HG03432 (cell line): ENCODE measurements at regions not wholly inside any gene's neighbourhood (a gene's known extent, or its start where the extent isn't known, plus 50 kb on each side); places are given as distances from the start of the nearest gene placed in this dataset.

Experiments used
- ATAC-seq: cut with Tn5 transposase; IDR thresholded peaks from one replicate; pipeline ENCODE4 v1.9.1; 2021; ENCODE audit warnings: mild to moderate bottlenecking, moderate library complexity; ENCODE audit not compliant: unreplicated experiment

DNA sequence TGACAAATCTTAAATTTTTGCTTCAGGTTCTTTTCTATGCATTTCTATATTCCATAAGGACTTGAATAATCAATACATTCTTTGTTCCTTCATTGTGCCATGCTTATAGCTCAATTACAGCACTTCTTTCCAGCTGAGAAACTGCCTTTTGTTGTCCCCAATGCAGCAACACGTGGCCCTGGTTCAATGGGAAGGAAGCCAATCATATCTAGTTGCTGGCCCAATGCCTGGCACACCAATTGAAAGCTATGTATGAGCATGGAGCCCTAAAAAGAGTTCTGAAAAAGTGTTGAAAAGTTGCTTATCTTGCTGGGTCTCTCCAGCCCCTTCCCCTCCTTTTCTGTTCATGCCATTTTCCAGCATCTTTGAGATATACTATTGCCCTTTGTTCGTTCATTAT is 448.0 kb upstream of the FAT3 start:
- no peak for ATAC-seq

DNA sequence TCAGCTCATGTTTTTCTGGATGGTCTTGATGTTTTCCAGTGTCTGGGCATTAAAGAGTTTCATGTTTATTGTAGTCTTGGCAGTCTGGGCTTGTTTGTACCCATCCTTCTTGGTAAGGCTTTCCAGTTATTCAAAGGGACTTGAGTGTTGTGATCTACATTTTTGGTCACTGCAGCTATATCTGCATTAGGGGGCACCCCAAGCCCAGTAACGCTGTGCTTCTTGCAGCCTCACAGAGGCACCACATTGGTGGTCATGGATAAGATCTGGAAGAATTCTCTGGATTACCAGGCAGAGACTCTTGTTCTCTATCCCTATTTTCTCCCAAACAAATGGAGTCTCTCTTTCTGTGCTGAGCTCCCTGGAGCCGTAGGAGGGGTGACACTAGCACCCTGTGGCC is 451.5 kb upstream of the FAT3 start:
- no peak for ATAC-seq

- ATAC-seq, result no peak
These were observed 452.7 kb upstream of the FAT3 start for GRCh38 chr11:91771961-91772360.

DNA sequence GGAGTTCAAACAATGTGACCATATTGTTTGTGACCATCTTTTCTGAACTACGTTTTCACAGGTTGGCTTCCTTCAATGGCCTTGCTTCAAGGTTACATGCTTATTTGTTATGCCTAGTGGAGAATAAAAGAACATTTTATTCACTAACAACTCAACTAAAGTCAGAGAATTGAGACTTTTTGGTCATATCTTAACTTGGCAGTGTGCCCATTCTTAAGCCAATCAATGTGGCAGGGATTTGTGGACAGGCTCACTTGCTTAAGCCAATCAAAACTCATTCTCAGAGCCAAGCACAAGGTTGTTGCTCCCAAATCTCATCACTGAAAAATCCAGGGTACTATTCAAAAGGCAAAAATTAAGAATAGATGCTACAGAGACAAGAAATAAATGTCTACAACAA is 455.8 kb upstream of the FAT3 start:
- no peak for ATAC-seq

- no peak for ATAC-seq
These were observed 461.3 kb upstream of the FAT3 start for GRCh38 chr11:91763331-91763730.

DNA sequence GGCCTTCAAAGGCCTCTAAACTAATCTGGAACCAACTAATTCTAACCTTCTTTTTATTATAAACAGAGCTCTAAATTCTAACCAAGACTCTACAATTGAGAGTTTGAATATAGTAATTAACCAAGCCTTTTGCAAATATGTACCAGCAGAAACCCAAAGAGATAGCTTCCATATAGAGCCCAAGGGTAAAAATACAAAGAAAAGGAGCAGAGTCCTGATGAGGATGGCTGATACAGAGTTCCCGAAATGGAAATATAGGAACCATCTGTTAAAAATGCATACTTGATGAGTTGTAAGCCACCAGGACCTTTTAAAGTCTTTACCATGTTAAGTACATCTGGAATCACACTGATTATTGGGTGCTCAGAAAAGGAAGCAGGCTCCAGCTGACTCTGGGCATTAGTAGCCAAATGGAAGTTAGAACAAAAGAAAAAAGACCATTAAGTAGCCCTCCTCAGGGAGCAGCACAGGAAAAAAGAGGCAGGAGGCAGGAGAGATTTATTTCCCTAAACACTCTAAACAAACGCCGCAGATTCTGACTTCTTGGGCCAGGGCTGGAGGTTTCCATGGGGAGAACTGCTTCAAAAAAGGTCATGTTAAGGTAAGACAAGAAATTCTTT is 463.1 kb upstream of the FAT3 start:
- ATAC-seq, result no peak

GRCh38 chr11:91756829-91757480 is 467.7 kb upstream of the FAT3 start:
- no peak for ATAC-seq

- ATAC-seq, result no peak
These were observed 468.5 kb upstream of the FAT3 start for GRCh38 chr11:91755951-91756707.

DNA sequence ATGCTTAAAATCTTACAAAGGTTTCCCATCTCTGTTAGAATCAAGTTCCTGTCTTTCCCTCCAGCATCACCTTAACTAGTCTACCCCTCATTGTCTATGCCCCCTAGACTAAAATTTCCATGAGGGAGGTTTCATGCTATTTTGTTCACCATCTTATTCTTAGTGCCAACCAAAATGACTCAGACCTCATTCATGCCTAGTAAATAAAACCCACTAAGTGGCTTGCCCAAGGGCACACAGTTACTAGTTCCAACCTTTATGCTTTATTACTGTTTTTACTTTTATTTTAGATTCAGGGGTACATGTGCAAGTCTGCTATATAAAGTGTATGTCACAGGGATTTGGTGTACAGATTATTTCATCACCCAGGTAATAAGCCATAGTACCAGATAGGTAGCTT is 469.1 kb upstream of the FAT3 start:
- ATAC-seq, result no peak

- no peak for ATAC-seq
These were observed 475.4 kb upstream of the FAT3 start for GRCh38 chr11:91749251-91749650.

DNA sequence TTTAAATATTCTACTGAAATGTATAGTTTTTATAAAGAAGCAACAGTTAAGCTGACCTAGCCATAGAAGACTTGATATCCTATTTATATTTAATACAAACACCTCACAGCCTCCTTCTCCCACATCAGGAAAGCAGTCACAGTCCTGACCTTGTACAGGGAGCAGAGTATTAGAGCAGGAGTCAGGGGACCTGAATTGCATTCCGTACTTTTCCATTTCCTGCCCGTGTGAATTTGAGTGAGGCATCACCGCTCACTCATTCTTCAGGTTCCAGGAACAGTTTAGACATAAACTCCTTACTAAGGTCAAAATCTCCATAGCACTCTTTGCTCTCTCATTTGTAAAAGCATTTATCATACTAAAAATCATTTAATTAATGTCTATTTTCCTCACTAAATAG is 482.5 kb upstream of the FAT3 start:
- no peak for ATAC-seq

GRCh38 chr11:91731051-91731450 is 493.6 kb upstream of the FAT3 start:
- ATAC-seq, result no peak

GRCh38 chr11:91730620-91731019 is 494.0 kb upstream of the FAT3 start:
- ATAC-seq, result no peak

- ATAC-seq, result no peak
These were observed 494.6 kb upstream of the FAT3 start for GRCh38 chr11:91730057-91730456.

DNA sequence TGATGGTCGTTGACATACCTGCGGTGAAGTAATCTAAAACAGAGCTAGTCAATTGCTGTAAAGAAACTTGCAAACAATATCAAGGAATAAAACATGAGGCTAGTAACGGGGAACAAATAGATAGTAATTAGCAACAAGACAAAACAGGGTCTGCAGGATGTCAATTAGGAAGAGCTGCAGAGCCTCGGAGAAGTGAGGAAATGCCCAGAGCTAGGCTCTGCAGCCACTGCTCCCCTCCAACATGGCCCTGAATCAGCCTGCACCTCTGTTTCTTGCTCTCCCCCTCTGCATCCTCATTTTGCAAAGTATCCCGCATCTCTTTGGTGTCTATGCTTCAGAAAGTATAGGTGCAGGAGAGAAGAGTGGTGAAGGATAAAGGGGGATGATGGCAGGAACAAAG is 507.4 kb upstream of the FAT3 start:
- no peak for ATAC-seq

- no peak for ATAC-seq
These were observed 516.8 kb upstream of the FAT3 start for GRCh38 chr11:91707652-91708482.

GRCh38 chr11:91703042-91703441 is 521.6 kb upstream of the FAT3 start:
- ATAC-seq, result no peak

DNA sequence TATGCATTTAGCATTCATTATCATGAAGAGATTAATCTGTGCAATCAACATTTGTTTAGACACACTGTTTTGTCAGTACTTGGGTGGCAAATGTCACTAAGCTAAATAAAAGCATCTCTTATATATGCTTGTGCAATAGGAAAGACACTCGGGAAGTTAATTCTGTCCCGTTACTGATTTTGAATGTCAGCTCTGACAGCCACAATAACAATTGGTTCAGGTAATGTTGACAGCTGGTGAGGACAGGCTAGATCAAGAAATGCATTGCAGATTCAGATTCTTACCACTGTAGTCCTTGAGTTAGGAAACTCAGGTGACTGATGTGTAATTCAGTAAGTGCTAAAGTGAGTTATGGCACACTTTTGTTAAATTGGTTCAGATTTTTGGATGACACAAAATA is 523.8 kb upstream of the FAT3 start:
- no peak for ATAC-seq

- ATAC-seq, result no peak
These were observed 525.8 kb upstream of the FAT3 start for GRCh38 chr11:91698845-91699244.

DNA sequence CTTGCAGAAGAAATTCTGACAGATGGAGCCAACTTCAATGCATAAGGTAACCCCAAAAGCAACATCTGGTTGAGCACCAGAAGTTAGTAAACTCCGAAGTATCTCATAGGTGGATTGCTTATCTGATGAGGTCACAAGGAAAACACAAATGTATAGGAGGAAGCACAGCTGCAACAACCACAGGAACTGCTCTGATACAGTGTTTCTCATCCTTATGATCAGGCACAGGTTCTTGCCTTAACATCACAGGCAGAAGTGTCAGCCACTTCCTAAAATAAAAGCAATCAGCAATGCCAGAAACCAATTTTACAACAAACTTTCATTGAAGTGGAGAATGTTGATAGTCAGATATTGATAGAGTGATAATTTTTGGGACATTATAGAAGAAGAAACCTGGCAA is 530.3 kb upstream of the FAT3 start:
- ATAC-seq, result no peak

DNA sequence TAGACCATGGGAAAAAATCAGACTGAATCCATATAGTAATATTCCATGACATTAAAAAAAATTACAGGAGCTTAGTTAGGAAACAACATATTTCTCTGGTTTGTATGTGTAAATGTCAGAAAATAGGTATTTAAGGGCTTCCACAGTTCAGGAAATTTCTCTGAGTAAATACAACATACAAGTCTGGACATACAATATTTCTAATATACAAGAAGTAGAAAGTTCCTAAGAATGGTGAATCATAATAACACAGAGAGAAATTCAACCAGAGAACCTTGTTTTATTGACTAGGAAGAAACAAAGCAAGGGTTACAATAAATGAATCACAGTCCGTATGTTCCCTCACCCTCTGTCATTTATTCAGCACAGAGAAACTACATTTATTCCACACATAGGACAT is 532.7 kb upstream of the FAT3 start:
- no peak for ATAC-seq
